ENCODE measurements at regions not wholly inside any gene's neighbourhood (a gene's known extent, or its start where the extent isn't known, plus 50 kb on each side); places are given as distances from the start of the nearest gene placed in this dataset.

DNA sequence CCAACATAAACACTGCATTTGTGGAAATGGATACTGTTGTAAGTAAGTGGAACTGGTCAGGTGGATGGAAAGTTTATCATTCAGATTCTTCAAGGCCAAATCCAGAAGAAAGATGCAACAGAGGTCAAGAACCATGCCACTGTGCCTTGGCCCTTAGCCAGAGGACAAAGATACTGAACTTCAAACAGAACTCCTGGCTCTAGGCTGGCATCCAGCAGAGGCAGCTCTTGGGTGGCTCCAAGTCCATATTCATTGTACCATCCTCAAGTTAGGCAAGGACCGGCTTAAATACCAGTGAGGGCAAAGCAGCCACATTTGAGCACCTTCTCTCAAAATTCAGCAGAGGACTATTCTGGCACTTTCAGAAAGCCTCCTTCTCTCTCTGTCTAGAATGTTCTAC is 53.2 kb downstream of the DNAAF9 start:
- DNase-seq (ENCODE audit: low spot score), result peak; percentile 59
- peak; percentile 45 for ATAC-seq

GRCh38 chr20:3353646-3354045 is 53.8 kb downstream of the DNAAF9 start:
- no peak for DNase-seq (ENCODE audit: low spot score)
- no peak for ATAC-seq

GRCh38 chr20:3352202-3352601 is 55.3 kb downstream of the DNAAF9 start:
- DNase-seq (ENCODE audit: low spot score), result no peak
- peak; percentile 78 for ATAC-seq

DNA sequence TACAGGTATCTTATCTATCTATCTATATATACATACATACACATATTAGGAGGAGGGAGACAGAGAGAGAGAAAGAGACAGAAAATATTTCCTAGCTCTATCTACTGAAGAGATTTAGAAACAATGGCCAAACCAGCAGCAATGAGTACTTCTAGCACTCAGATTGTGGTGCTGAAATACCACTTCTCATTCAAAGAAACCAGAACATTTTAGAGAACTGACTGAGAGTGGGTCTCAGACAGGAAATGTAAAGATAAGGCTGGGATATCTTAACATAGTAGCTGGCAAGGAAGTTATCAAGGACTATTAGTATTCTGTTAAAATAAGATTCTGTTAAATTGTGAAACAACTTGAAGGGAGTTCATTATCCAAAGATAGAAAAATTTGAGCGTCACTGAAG is 57.0 kb downstream of the DNAAF9 start:
- no peak for ATAC-seq

GRCh38 chr20:3349786-3350185 is 57.7 kb downstream of the DNAAF9 start:
- ATAC-seq, result no peak

More for the DNA sequence above, 57.0 kb downstream of the DNAAF9 start:
- no peak for DNase-seq (ENCODE audit: low spot score)

GRCh38 chr20:3342766-3343165 is 64.7 kb downstream of the DNAAF9 start:
- no peak for ATAC-seq

More at GRCh38 chr20:3349786-3350185, 57.7 kb downstream of the DNAAF9 start:
- no peak for DNase-seq (ENCODE audit: low spot score)

DNA sequence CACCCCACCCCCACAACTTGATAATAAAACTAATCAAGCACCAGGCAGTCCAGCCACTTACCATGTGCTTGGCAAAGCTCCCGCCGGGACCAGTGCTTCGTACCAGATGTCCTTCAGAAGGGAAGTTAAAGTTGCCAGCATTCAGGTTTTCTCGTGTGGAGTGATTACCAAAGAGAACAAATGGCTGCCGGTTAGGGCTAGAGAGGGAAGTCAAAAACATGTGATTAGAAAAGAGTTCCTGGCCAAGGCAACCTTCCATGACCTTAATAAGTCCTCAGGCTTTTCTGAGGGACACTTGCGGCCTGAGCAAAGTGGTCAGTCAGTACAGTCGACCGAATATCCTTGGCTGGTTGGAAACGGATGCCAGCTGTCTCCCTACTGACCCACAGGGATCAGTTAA is 67.0 kb downstream of the DNAAF9 start:
- peak; percentile 31 for ATAC-seq
- DNase-seq (ENCODE audit: low spot score), result no peak

More at GRCh38 chr20:3342766-3343165, 64.7 kb downstream of the DNAAF9 start:
- no peak for DNase-seq (ENCODE audit: low spot score)

GRCh38 chr20:3339571-3339970 is 67.9 kb downstream of the DNAAF9 start:
- DNase-seq (ENCODE audit: low spot score), result no peak
- no peak for ATAC-seq

DNA sequence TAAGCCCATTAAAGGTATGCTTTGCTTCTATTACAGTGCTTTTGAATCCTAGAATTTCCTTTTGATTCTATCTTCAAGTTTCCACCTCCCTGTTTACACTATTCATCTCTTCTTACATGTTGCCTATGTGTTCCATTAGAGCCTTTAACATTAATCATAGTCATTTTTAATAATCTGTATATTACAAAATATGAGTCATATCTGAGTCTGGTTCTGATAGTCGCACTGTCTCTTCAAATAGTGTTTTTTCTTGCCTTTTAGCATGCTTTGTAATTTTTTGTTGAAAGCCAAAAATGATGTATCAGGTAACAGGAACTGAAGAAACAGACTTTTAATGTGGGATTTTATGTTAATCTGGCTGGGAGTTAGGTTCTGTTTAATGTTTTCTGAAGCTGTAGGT is 68.4 kb downstream of the DNAAF9 start:
- ATAC-seq (no peak), DNase-seq (ENCODE audit: low spot score) (no peak)

- DNase-seq (ENCODE audit: low spot score) (no peak), ATAC-seq (no peak)
These were observed 73.1 kb downstream of the DNAAF9 start for GRCh38 chr20:3334156-3334943.

GRCh38 chr20:3330046-3330741 is 77.3 kb downstream of the DNAAF9 start:
- no peak for ATAC-seq
- no peak for DNase-seq (ENCODE audit: low spot score)

- ATAC-seq, result no peak
- no peak for DNase-seq (ENCODE audit: low spot score)
These were observed 79.0 kb downstream of the DNAAF9 start for GRCh38 chr20:3328501-3328900.

DNA sequence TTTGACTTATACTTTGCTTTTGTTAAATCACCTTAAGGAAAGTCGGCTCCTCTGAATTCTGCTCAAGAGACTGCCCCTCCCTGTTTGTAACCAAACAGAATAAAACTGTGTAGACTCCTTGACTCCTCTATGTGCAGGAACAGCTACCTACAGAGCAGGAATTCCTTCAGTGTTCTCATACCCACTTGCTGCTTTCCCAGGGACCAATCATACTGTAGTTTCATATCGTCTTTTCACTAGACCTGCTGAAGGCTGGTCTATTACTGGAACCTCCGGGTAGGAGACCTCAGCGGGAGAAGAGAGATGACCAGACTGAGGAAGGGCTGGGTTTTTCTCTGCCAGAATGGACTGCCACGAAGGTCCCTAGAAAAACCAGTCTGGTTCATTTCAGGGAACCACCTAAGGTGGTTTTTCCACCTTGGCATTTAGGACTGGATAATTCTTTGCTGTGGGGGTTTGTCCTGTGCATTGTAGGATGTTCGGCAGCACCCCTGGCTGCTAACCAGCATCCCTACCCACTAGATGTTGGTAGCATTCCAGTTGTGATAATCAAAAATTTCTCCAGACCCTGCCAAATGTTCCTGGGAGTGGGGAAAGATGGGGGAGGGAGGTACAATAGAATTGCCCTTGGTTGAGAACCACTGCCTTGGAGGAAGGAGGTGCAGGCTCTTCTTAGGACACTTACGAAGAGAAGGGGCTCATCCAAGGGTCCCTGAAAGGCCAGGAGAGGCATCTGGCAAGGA is 80.5 kb downstream of the DNAAF9 start:
- ATAC-seq (no peak), DNase-seq (ENCODE audit: low spot score) (no peak)

GRCh38 chr20:3325864-3326263 is 81.6 kb downstream of the DNAAF9 start:
- DNase-seq (ENCODE audit: low spot score) (no peak), ATAC-seq (no peak)

DNA sequence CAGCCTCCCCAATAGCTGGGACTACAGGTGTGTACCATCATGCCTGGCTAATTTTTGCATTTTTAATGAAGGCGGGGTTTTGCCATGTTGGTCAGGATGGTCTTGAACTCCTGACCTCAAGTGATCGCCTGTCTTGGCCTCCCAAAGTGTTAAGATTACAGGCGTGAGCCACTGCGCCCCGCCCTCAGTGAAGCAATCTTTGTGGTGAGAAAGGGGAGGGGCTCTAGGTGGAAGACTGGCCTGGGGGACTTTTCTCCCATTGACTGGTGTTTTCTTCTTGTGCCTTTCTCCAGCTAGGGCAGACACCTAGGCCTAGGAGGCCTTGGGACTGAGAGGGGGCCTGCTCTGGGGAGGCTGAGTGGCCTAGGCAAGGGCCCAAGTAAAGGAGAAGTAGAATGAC is 84.1 kb downstream of the DNAAF9 start:
- no peak for ATAC-seq
- DNase-seq (ENCODE audit: low spot score), result no peak

DNA sequence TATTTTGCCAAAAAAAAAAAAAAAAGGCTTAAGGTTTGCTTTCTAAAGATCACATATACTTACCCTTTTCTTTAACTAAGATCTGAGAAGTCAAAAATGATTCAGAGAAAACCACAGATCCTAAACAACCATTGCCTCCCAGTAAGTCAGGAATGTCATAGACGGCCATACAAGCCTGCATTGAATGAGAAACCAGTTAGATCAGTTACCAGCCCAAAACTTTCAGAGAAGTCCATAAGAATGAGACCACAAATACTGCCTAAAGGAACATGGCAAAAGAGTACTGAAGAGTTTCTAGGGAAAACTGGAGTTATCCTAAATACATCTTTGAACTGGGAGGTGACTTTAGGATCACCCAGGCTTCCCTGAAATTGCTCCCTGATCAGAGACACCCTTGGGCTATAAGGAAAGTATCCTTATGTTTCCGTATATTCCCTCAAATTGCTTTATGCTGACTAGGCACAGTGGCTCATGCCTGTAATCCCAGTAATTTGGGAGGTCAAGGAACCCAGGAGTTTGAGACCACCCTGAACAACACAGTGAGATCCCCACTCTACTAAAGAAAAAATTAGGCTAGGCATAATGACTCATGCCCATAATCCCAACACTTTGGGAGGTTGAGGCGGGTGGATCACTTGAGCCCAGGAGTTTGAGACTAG is 79.4 kb upstream of the SLC4A11 start:
- DNase-seq (ENCODE audit: low spot score), result no peak
- no peak for ATAC-seq

DNA sequence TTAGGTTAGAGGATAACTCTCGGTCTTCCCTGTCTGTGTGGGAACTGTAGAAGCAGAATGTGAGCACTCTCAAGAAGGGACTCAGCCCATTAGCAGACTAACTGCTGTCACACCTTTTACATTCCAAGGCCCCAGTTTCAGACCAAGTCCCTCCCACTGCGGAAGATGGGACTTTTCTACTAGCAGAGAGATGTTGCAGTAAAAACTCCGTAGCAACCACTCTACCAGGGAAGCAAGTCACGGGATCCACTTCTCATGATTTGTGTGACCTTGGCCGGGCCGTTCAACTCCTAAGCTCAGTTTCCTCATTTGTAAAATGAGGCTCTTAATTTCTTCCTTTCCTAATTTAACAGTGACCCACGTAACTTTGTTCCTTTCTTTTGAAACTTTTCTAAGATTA is 77.1 kb upstream of the SLC4A11 start:
- ATAC-seq (peak; percentile 10), DNase-seq (ENCODE audit: low spot score) (no peak)

DNA sequence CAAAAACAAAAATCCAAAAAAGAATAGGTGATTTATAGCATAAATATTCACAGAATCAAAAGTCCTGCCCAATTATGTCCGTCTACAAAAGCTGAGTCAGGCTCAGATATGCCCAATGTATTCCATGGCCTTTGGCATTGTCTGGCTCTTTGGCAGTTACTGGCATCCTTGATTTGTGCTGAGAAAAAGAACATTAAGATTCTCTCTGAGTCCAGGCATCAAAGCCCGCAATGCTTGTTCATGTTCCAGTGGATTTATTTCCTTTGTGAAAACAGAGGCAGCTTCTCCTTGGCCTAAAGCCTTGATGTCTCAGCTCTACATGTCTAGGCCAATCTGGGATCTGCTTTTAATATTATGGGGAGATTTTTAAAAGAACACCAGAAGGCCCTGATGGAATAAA is 76.1 kb upstream of the SLC4A11 start:
- no peak for DNase-seq (ENCODE audit: low spot score)
- ATAC-seq, result no peak

DNA sequence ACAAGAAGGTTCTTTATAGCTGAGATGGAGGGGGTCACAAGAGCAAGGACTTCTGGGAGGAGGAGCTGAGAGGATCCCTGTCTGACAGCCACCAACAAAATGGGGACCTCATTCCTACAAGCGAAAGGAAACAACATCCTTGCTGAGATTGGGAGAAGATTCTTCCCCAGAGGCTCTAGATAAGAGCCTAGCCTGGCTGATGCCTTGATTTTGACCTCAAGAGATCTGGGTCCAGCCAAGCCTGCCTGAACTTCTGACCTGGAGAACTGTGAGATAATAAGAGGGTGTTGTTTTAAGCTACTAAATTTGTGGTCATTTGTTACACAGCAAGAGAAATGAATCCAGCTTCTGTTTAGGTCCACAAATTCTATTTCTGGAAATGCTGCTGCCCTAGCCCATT is 75.4 kb upstream of the SLC4A11 start:
- DNase-seq (ENCODE audit: low spot score) (no peak), ATAC-seq (no peak)

DNA sequence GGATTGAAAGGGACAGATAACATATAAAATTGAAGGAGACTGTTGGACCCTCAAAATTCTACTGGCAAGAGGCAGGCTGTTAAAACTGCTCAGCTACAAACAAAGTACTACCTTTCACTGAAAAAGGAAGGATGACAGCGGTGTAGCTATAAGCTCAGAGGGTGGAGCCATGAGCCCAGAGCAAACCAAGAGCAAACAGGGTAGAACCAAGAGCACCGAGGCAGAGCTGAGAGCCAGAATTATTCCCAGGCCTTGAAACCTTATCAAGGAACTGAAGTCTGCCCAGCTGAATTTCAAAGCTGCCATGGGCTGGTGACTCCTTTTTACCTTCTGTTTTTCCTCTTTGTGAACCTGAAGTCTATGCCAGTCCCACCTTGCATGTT is 74.7 kb upstream of the SLC4A11 start:
- no peak for DNase-seq (ENCODE audit: low spot score)
- ATAC-seq, result no peak
